T1000 (cell line): ENCODE measurements at regions not wholly inside any gene's neighbourhood (a gene's known extent, or its start where the extent isn't known, plus 50 kb on each side); places are given as distances from the start of the nearest gene placed in this dataset.

Experiments used
- DNase-seq: peaks from one replicate; lab custom pipeline; 2025; ENCODE audit warnings: mixed read lengths; lab: John Stamatoyannopoulos, UW

DNA sequence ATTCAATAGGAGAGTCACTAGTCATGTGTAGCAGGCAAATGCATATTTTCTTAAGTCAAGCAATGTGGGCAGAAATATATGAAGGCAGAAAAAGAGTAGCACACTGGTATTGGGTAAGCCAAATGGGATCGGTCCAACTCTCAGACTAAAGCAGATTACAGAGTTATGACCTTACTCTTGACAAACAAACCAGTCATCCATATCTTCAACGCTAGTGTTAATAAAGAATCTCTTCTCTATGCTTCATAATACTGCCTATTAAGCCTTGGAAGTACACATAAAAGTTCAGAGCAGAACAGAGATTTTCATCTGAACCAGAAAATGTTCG is 320.2 kb upstream of the JARID2 start:
- no peak for DNase-seq

GRCh38 chr6:14927398-14927797 is 318.5 kb upstream of the JARID2 start:
- no peak for DNase-seq

GRCh38 chr6:14929291-14929690 is 316.6 kb upstream of the JARID2 start:
- DNase-seq, result no peak

GRCh38 chr6:14930366-14930989 is 315.4 kb upstream of the JARID2 start:
- no peak for DNase-seq

DNA sequence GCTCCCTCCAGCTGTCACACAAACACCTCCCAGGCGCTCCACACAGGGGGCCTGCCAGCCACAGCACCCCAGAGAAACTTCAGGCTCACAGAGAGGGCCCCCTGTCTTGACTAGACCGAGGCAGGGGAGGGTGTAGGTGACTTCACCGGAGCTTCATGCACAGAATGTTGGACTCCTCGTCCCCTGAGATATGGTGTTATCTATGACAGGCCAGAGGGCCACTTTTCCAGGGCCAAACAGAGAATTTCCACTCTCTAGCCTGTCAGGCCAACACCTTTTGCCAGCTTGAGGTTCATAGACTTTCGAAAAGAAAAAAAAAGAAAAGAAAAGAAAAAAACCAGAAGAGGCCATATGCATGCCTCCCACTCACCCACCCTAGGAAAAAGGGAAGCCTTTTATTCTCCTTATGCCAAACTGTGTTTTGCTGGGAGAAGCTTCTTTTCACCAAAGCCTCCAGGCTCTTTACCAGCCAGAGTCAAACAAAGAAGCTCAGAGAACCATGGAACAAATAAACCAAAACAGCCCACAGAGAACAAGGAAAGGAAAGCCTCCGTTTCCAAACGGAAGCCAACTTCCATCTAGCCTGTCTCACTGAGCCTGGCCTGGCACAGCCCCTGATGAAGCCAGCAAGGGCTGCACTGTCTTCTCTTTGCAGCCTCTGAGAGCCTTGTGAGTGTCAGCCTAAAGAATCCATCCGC is 313.2 kb upstream of the JARID2 start:
- no peak for DNase-seq

DNA sequence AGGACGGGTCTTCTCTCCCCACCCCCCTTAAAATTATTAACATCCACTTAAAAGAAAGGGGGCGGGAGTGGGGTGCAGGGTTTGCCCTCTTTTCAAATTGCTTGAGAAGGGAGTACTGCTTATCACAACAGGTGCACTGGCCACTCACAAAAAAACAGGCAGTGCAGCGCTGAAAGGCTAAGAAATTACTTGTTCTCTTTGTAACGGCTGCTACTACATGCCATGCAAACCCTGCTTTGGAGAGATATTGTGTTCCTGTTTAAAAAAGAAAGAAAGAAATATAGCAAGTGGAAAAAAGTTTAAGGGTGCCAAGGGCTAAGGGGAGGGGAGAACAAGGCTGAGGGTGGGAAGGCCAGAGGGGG is 312.7 kb upstream of the JARID2 start:
- DNase-seq, result no peak

DNA sequence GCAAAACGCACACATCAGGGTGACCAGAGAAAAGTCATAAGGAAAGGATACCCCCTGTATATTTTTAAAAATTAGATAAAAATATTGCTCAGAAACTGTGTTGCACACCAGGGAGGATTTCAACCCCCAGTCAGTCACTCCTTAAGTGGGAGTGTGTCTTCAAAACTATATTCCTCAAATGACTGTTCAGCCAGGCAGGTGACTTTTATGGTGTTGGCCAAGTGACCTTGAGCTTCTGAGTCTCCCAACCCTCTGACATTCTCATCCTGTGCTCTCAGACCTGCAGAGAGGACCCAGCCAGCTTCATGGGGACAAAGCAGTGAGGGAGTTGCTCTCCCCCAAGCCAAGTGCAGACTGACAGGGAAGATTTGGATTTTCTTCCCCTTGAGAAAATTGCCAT is 311.9 kb upstream of the JARID2 start:
- no peak for DNase-seq

GRCh38 chr6:14934844-14935243 is 311.0 kb upstream of the JARID2 start:
- no peak for DNase-seq

DNA sequence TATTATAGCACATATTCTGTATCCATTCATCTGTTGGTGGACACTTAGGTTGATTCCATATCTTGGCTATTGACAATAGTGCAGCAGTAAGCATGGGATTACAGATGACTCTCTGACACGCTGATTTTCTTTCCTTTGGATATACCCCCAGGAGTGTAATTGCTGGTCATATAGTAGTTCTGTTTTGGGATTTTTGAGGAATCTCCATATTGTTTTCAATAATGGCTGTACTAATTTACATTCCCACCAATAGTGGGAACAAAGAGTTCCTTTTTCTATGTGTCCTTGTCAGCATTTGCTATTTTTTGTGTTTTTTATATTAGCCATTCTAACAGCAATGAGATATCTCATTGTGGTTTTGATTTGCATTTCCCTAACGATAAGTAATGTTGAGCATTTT is 309.0 kb upstream of the JARID2 start:
- DNase-seq, result no peak

DNA sequence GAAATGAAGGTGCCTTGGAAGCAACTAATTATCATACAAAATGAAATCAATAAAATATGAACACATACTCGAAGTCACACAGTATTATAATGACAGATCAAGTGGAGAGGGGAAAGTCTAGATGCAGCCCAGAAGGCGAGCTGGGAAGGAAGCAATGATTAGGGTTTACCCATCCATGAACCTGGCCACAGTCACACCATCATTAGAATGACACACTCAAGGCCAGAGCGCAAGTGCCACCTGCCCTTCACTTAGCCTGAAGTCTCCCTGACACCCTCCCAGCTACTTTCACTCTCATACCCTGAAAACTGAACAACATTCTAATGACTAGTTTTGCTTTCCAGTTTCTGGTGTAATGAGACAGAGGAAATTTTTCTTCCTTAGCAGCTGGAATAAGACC is 302.8 kb upstream of the JARID2 start:
- DNase-seq, result no peak

DNA sequence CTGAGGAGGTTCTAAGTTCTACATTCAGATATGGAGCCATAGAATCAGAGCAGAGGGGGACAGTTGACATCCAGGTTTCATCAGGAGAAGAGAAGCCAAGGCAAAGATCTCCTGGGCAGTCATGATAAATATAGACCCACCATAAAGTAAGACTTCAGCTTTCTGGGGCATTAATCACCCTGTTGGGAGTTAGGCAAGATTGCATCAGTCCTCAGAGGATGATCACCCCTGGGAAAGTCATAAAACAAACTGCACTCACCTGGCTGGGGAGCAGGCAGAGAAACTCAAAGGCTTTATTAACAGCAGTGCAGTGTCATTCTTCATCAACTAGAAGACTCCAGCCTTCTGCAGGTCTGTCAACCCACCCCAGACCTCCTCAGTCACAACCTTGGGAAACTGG is 301.3 kb upstream of the JARID2 start:
- no peak for DNase-seq

DNA sequence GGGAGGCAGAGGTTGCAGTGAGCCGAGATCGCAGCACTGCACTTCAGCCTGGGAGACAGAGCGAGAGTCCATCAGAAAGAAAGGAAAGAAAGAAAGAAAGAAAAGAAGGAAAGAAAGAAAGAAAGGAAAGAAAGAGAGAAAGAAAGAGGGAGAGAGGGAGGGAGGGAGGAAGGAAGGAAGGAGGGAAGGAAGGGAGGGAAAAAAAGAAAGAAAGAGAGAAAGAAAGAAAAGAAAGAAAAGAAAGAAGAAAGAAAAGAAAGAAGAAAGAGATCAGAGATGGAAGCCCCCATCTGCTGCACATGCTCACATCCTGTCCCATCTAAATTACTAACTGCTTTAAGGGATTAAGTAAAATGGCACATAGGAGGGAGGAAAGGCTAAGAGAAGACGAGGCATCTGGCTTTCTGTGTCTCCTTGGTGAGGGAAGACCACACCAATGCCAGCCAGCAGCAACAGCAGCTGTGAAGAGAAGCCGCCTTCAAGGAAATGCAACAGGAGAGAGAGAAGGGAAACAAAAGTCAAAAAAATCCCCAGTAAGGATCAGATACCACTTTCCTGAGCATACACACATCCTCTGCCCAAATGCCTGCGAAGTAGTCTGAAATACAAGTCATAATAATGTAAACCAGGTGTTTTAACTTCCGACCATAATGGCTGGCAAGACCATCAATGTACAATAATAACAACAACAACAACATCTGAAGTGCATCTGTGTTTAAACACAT is 300.2 kb upstream of the JARID2 start:
- DNase-seq, result no peak

GRCh38 chr6:14946753-14947152 is 299.1 kb upstream of the JARID2 start:
- DNase-seq, result no peak

DNA sequence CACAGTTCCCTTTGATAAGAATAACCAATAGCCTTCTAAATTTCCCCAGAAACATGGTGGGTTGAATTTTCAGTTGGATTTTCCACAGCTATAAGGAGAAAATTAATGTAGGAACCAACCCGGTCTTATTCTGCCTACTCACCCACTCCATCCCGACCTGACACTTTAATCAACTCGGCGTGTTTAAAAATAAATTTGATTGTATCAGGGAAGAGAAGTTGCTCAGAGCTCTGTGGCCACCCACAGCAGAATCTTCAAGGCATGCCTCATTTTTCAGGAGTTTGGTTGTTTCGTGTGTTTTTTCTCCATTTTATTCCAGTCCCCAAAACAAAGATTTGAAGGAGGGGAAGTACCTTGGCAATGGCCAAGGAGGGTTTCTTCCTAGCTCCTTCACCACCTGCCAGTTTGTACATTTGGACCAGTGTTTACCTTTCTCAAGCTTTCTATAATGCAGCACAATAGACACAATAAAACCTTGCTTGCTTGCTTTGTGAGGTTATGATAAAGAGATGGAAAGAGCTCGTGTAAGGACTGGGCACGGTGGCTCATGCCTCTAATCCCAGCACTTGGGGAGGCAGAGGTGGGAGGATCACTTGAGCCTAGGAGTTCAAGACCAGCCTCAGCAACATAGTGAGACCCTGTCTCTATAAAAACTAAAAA is 297.2 kb upstream of the JARID2 start:
- no peak for DNase-seq

- no peak for DNase-seq
These were observed 295.5 kb upstream of the JARID2 start for GRCh38 chr6:14950103-14950969.

DNA sequence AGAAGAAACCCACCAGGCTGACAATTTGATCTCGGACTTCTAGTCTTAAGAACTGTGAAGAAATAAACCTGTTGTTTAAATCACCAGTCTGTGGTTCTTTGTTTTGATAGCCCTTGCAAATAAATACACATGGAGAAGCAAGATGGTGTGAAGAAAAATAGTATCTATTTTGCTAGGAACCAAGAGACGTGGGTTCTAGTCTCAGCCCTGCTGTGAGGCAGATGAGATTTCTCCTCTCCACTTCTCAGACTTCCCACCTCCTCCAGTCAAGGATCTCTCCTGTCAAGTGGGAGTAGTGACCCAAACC is 294.9 kb upstream of the JARID2 start:
- no peak for DNase-seq

DNA sequence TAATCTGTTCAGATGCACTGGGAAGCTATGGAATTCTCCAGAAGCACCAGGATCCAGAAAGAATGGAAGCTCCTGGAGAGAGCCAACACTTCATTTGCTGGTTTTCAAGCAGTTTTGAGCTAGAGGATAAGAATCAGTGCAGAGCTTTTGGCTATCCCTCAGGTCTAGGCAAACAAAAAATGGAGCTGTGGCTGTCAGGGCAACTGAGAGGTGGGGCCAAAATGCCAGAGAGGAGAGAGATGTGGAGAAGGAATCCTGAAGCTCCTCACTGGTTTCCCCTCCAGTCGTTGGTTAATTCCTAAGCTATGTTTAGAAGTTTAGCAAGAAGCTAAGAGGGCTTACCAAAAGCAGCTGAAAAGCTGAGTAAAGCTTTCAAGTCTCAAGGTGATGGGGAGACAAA is 294.2 kb upstream of the JARID2 start:
- DNase-seq, result no peak

DNA sequence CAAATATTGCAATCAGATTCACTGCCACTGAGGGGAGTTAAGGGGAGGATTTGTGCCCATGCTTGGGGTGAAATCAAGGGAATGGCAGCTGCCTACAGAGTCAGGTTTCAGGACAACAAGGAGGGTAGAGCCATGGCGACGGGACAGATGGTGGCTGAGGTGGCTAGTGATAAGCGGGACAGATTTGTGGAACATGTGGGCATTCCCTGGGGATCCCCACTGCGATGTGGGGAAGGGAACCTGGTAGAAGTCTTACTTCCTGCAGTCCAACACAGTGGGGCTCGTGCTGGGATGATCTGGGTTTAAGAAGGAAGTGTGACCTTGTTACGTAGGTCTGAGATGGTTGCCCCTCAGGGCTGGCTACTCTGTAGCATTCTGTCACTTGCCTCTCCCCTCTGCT is 292.0 kb upstream of the JARID2 start:
- DNase-seq, result no peak

- no peak for DNase-seq
These were observed 288.4 kb upstream of the JARID2 start for GRCh38 chr6:14957355-14958059.

GRCh38 chr6:14959324-14959885 is 286.5 kb upstream of the JARID2 start:
- no peak for DNase-seq

GRCh38 chr6:14964556-14965270 is 281.2 kb upstream of the JARID2 start:
- DNase-seq, result no peak
